Suppressor macrophage (primary cell): ENCODE measurements at regions not wholly inside any gene's neighbourhood (a gene's known extent, or its start where the extent isn't known, plus 50 kb on each side); places are given as distances from the start of the nearest gene placed in this dataset.
"Not testable (repeated sequence)": the region's sequence is repeated elsewhere in the genome, so short reads cannot be mapped to it uniquely, and the experiment has no call there.

Source experiments
- DNase-seq, 4 experiments: peaks; one replicate each; pipeline ENCODE4 v3.0.0-alpha.2; 2020 to 2022

DNA sequence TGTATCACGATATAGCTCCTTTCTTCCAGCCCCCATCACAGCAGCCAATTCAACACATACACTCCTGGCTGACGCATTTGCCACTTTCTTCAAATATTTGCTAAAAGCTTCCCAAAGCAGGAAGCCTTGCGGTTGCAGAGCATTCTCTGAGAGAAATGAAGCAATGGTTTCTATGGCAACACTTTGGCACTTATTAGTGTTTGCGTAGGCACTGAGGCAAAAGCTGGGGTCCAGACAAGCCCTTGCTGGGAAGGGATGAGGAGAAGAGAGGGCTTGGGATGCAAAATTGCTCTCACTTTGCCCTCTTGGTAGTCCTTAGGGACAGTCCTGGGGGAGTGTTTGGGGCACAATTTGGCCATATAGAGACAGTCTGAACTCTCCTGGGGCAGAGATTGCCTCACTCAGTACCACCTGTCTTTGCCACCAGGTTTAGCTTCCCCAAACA lies 55.0 kb upstream of the PAK3 start:
- peak; percentile 4 to 65 (median 59) for DNase-seq

DNA sequence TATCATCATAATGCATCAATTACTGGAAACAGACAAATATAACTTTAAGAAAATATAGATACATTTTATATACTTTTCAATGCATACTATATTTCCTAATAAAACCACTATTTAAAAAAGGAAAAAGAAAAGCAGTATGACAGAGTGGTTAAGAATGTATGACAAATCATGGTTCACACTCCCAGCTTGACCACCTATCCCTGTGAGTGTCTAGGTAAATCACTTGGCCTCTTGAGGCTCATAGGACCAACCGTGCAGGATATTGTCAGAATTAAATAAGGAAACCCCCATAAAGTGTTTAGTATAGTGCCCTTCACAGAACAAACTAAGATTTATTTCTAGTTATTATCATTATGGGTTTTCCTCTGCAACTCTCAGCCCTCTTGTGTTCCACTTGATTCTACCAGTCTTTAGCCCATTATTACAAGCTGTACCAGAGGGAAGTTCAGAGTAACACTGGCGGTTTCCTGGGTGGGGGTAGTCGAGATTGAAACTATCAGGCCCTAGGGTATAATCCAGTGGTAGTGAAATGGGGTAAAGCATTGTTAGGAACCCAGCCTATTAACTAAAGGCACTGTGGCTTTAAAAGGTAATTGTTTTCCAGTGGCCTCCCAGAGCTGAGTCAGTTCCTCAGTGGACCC lies 55.5 kb upstream of the PAK3 start:
- DNase-seq = no peak

DNA sequence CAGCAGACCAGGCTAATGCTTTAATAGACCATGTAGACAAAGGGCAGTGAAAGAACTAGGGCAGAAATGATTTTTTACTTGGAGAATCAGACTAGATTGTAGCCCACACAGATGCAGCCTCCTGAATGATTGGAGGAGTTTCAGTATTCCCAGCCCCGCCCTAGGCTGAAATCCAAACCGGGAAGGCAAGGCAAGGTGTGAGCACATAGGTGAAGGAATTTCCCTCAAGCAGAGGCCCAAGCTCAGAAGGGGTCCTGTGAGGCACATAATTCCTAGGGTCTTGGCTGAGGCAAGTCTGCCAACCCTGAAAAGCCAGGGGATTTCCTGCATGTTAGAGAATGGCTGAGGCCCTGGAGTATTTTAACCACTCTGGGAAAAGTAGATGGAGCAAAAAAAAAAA lies 56.4 kb upstream of the PAK3 start:
- no peak for DNase-seq

DNA sequence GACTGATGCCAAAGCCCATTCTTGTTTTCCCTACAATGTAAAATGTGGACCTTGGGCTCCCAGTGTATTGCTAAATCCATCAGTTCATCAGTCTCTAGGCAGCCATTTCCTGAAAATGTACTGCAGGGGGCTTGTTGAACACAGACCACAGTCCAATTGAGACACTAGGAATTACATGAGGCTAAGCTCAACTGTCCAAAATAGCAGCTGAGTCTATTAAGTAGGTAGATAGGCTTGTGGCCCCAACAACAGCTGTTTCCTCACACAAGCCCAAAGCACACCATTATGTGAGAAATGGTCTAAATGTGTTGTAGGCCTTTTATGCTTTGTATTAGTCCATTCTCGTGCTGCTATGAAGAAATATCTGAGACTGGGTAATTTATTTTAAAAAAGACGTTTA lies 60.0 kb upstream of the PAK3 start:
- no peak for DNase-seq

DNA sequence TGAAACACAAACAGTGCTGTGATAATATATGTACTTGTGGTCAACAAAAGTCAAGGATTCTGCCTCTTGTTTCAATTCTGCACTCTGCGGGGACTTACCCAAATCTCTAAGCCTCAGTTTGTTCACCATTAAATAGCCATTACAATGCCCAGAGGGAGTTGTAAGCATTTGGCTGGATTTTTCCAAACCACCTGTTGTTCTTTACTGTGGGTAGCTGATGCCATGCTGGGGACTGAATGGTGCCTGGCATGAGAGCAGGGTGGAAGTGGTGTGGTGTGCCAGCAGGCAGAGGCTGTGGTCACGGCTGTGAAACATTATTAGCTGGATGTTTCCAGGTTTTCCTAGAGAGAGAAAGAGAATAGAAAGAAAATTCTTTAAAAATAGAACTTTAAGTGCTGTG lies 60.7 kb upstream of the PAK3 start:
- DNase-seq = no peak

- DNase-seq = not testable (repeated sequence)
Observed at GRCh38 chrX:111022998-111023397, 73.0 kb upstream of the PAK3 start.

DNA sequence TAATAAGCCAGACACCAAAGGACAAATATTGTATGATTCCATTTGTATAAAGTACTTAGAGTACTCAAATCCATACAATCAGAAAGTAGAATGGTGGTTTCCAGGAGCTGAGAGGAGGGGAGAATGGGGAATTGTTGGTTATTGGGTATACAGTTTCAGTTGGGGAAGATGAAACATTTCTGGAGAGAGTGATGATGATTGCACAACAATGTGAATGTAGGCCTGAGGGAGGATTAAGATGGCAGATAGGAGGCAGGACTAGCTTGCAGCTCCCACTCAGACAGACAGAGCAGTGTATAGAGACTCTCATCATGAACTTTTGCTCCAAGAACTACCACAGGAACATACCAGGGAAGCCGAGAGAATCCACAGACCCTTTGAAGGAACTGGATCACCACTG lies 75.7 kb upstream of the PAK3 start:
- DNase-seq = no peak

DNA sequence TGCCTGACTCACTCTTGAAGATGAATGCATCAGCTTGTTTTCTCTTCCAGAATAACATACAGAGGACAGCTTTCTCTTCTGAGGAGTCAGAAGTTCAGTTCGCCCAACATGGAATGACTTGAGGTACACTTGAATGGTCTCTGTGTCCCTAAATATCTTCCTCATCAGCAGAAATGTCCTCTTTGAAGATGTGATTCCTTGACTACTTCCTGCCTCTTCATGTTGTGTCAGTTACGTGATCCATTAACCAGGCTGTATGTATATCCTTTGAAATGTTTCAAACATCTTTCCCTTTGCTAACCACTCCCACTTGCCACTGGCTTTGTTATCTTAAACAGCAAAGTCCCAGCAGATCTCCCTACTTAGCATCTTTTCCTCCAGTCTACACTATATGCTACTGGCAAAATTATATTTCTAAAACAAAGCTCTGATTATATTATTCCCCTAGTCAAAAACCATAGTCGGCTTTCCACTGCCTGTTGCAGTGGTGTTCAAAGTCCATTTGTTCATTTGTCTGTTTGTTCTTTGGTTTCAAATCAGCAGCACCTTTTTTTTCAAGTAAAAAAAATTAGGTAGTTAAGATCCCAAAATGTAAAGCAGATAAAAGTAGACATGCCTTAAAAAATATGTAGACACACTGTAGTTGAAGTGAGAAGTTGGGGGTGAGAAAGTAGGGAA lies 82.1 kb upstream of the PAK3 start:
- DNase-seq = no peak

DNA sequence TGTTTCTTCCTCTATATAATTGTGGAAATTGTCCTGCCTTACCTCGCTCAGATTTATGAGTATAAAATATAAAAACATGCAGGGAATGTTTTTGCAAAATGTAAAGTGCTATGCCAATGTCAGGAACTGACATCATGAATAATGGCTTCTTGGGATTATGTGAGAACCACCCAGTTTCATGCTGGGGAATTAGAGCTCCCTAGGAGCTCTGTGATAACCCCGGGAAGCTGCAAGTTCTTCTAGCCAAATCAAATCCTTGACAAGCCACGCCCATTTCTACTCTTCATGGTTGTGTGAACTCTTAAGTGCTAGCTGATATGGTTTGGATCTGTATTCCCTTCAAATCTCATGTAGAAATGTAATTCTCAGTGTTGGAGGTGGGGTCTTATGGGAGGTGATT lies 85.9 kb upstream of the PAK3 start:
- DNase-seq = no peak

GRCh38 chrX:111009256-111009655 lies 86.7 kb upstream of the PAK3 start:
- DNase-seq = no peak

- no peak for DNase-seq
Observed at GRCh38 chrX:111008126-111008525, 87.9 kb upstream of the PAK3 start.

- DNase-seq = no peak
Observed at GRCh38 chrX:111007238-111007637, 88.8 kb upstream of the PAK3 start.

- DNase-seq = peak in 3 of 4 experiments; percentile 3 to 37 (median 15)
Observed at GRCh38 chrX:111006116-111006515, 89.9 kb upstream of the PAK3 start.

DNA sequence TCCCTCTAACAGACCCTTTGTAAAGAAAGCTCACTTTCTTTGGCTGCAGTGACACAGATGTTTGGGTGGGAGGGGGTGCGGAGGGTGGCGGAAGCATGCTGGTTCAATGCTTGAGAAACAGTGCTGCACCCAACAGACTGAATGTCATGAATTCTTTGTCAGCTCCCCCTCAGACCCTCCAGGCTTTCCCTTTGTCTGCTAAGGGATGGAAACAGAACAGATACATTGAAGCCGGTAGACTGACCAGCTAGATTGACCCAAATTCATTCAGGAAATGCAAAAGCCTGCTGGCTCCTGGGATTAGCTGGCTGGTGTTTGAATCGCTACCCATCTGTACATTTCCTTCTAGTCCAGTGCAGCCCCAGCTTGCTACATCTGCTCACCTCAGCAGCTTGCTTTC lies 90.8 kb upstream of the PAK3 start:
- no peak for DNase-seq

DNA sequence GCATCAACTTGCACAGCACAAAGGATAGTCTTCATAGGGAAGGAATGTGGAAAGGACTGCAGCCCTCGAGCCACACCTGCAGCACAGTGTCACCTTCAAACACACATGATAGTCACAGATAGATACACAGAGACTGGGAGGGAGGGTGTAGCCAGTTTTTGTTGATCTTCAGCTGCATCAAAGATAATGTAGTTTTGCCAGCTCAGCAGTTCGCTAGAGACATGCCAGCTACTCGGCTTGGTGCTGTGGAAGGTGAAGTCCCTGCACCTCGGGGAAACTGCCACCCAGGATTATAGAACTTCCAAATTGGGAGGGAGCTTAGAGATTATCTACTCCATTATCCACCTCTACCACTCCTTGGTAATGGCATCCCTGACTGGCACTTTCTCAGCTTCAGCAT lies 92.9 kb upstream of the PAK3 start:
- no peak for DNase-seq

DNA sequence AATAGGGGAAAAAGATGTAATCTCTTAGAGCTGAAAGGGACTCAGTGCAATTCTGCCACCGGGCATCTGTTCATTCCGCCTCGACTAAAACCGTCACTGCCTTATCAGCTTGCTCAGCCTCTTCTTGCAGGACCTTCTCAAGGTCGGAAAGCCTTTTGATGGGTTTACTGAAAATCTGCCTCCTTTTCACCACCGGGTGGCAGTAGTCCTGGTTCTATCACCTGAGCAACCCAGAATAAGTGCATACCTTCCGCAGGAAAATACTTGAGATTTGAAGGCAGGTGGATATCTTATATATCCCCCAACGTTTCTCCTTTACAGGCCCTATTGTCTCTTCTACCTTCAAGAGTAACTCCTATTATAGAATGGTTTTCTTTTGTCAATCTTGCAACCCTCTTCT lies 103.4 kb upstream of the PAK3 start:
- peak in 3 of 4 experiments; percentile 7 to 22 (median 15) for DNase-seq

DNA sequence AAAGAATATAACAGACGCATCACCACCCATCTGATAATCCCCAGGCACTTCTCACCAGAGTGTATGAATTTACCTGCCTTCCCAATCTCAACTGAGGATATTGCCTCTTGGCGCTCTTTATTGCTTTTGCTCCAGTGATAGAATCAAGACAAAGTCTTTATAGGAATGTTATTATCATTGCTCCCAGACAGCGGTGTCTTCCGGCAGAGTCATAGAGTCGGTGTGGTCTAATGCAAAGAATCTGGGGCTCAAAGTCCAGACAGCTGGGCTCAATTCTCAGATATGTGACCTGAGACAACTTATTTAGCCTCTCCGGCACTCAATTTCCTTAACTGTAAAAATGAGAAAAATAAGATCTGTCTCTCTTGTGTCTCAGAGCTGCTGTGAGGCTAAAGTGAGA lies 106.1 kb upstream of the PAK3 start:
- DNase-seq = no peak

DNA sequence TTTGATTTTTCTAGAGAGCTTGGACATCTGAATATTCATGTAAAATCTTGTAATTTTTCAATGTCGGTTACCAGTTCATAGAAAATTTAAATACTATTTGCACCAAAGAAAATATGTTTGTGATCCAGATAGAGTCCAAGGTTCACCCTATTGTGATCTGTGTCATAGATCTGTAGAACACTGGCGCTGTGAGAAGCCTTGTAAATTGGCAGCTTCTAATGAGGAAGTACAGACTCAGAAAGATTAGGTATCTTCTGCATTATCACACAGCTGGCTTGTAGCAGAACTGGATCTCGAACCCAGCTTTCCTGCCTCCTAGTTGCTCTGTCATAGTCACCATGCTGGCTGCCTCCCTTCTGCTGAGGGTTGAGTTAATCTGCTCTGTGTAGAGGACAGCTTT lies 106.5 kb upstream of the PAK3 start:
- DNase-seq = no peak

DNA sequence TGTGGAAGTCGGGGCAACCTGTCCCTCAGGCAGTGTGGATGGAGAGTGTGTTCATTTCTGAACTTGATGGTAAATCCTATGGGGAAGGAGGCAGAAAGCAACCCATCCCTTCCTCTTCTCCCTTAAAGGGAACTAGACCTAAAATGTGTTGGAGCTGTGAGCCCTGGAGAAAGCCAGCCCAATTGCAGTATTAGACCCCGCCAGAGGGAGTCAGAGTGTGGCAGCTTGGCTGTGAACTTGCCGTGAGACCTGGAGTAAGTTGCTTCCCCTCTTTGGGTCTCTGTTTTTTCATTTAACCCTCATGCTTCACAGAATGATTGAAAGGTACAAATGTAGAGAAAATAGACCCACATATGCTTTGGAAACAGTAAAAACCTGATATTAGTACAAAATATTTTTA lies 108.7 kb upstream of the PAK3 start:
- peak; percentile 1 to 22 (median 4) for DNase-seq

DNA sequence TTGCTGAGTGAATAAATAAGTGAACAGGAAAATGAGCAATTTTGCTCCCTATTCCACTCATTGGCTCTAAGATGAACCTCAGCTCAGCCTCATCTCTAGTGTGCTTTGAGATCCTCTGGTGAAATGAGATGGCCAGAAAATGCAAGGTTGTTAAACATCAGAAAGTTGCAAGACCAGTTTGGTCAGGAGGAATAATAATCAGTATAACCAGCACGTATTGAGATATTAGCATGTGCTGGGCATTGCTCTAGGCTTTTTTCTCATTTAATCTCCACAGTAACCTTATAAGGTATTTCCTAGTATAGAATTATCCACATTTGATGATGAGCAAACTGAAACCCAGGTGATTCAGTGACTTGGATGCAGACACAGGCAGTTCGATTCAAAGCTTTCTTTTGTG lies 110.5 kb upstream of the PAK3 start:
- no peak for DNase-seq

GRCh38 chrX:110983024-110983423 lies 113.0 kb upstream of the PAK3 start:
- DNase-seq = no peak

GRCh38 chrX:110966839-110967238 lies 129.2 kb upstream of the PAK3 start:
- no peak for DNase-seq

- DNase-seq = no peak
Observed at GRCh38 chrX:110966091-110966454, 129.9 kb upstream of the PAK3 start.

- no peak for DNase-seq
Observed at GRCh38 chrX:110965409-110966090, 130.4 kb upstream of the PAK3 start.
